Mucosa of descending colon (tissue), 3 donors: ENCODE measurements at regions not wholly inside any gene's neighbourhood (a gene's known extent, or its start where the extent isn't known, plus 50 kb on each side); places are given as distances from the start of the nearest gene placed in this dataset.
A peak's percentile ranks its signal among the peaks of the same experiment; 100 is the strongest.

Experiments
- ATAC-seq: fragments of 200-7000 bp; cut with Tn5 transposase; one replicate; pipeline ENCODE4 v1.9.1; 2020; ENCODE audit warnings: mild to moderate bottlenecking, moderate library complexity
- DNase-seq, 3 donors: peaks; one replicate each; pipeline ENCODE4 v3.0.0-alpha.2; 2020
- H3K36me3 ChIP-seq: fragments of 200-600 bp; one replicate; pipeline ENCODE4 v1.8.0; 2021; ENCODE audit warnings: low read depth, mild to moderate bottlenecking
- H3K4me1 ChIP-seq: fragments of 200-600 bp; one replicate; pipeline ENCODE4 v1.8.0; 2021; ENCODE audit warnings: low read depth, mild to moderate bottlenecking
- H3K4me3 ChIP-seq: fragments of 200-600 bp; one replicate; pipeline ENCODE4 v1.8.0; 2021; ENCODE audit warnings: mild to moderate bottlenecking
- H3K9me3 ChIP-seq: fragments of 200-600 bp; one replicate; pipeline ENCODE4 v1.8.0; 2021; ENCODE audit warnings: mild to moderate bottlenecking
- intact Hi-C, 2 donors: fragments of 100-400 bp; cut with DNase I in 1 of 2; cut with micrococcal nuclease in 1 of 2; formaldehyde crosslinking; loops; one replicate each; pipeline versions ENCODE4 v1.11.0 to v1.11.1; 2022; cut with DNase I, micrococcal nuclease
- TF ChIP-seq, protein P1 (sequence below): fragments of 200-600 bp; IDR thresholded peaks from one replicate; pipeline ENCODE4 v1.8.0; 2022; ENCODE audit warnings: antibody characterized with exemption, mild to moderate bottlenecking
- donor health status: DM: no; HTN: no; CAD: no; lungs with moderate emphysema.
- donor health status: DM: no; HTN: no; CAD: no.
- donor health status: DM: no; HTN: yes; CAD: no.

DNA sequence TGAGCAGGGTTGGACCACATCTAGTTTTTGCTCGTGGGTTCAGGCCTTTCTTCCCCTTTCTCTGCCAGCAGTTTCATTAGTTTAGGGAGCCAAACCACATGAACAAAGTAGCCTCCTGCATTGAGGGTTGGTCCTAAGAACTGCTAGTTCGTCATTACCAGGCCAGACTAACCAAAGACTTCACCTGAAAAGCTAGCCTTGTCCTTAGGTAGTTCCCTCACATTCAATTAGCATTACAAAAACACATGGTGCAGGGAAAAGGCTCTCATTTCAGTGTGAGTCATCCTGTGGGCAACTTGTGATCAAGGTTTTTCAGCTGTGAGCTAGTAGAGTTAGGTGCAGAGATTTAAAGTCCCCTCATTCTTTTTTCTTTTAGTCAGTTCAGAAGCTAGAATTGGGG, 279.3 kb upstream of the CTNNB1 start:
- no peak for DNase-seq
- TF ChIP-seq, protein P1, sequence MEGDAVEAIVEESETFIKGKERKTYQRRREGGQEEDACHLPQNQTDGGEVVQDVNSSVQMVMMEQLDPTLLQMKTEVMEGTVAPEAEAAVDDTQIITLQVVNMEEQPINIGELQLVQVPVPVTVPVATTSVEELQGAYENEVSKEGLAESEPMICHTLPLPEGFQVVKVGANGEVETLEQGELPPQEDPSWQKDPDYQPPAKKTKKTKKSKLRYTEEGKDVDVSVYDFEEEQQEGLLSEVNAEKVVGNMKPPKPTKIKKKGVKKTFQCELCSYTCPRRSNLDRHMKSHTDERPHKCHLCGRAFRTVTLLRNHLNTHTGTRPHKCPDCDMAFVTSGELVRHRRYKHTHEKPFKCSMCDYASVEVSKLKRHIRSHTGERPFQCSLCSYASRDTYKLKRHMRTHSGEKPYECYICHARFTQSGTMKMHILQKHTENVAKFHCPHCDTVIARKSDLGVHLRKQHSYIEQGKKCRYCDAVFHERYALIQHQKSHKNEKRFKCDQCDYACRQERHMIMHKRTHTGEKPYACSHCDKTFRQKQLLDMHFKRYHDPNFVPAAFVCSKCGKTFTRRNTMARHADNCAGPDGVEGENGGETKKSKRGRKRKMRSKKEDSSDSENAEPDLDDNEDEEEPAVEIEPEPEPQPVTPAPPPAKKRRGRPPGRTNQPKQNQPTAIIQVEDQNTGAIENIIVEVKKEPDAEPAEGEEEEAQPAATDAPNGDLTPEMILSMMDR = no peak
- H3K4me1 ChIP-seq = no peaks in the 10 kb centered on the region
- no peak for ATAC-seq
- H3K9me3 ChIP-seq = no peaks in the 10 kb centered on the region
- intact Hi-C loops = no loop called here
- no peaks in the 10 kb centered on the region for H3K36me3 ChIP-seq
- H3K4me3 ChIP-seq = no peak overlapping the region

GRCh38 chr3:40921251-40921650, 278.1 kb upstream of the CTNNB1 start:
- ATAC-seq (no peak), DNase-seq (no peak)
- H3K4me3 ChIP-seq = no peak overlapping the region
- intact Hi-C loops = no loop called here
- H3K36me3 ChIP-seq = no peaks in the 10 kb centered on the region
- TF ChIP-seq, protein P1 = no peak
- no peaks in the 10 kb centered on the region for H3K9me3 ChIP-seq
- H3K4me1 ChIP-seq = no peaks in the 10 kb centered on the region

DNA sequence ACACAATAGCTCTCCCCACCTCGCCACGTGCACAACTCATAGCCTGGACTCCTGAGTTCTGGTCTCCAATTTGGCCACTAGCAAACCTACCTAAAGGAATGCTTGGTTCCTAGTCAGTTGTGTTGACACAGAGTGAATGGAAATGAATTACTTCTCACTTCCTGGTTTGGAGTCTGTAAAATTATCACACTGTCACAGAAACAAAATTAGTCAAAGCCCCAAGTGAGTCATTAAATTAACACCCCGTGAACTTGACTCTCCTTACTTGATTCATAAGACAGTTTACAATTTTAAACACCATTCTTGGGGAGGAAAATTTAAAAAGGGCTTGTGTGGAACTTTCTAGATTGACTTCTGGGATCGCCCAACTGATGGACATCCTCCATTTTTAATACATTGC, 276.2 kb upstream of the CTNNB1 start:
- no peaks in the 10 kb centered on the region for H3K9me3 ChIP-seq
- no peak overlapping the region for H3K4me3 ChIP-seq
- intact Hi-C loops = no loop called here
- DNase-seq (no peak), ATAC-seq (peak; percentile 66)
- H3K36me3 ChIP-seq = no peaks in the 10 kb centered on the region
- TF ChIP-seq, protein P1 = no peak
- H3K4me1 ChIP-seq = no peaks in the 10 kb centered on the region

- no peaks in the 10 kb centered on the region for H3K9me3 ChIP-seq
- DNase-seq (no peak), ATAC-seq (peak; percentile 7)
- no peaks in the 10 kb centered on the region for H3K36me3 ChIP-seq
- intact Hi-C loops = no loop called here
- no peaks in the 10 kb centered on the region for H3K4me1 ChIP-seq
- no peak overlapping the region for H3K4me3 ChIP-seq
- TF ChIP-seq, protein P1 = no peak
These were observed 275.7 kb upstream of the CTNNB1 start for GRCh38 chr3:40923651-40924050.

- intact Hi-C loops = no loop called here
- no peak overlapping the region for H3K4me3 ChIP-seq
- DNase-seq (no peak), ATAC-seq (peak; percentile 67)
- H3K36me3 ChIP-seq = no peaks in the 10 kb centered on the region
- H3K9me3 ChIP-seq = no peaks in the 10 kb centered on the region
- TF ChIP-seq, protein P1 = no peak
- no peaks in the 10 kb centered on the region for H3K4me1 ChIP-seq
These were observed 274.7 kb upstream of the CTNNB1 start for GRCh38 chr3:40924559-40925141.

GRCh38 chr3:40925231-40925630, 274.1 kb upstream of the CTNNB1 start:
- DNase-seq (no peak), ATAC-seq (no peak)
- intact Hi-C loops = no loop called here
- Histone ChIP-seq H3K36me3 (no peaks in the 10 kb centered on the region), H3K4me3 (no peak overlapping the region), H3K9me3 (no peaks in the 10 kb centered on the region), H3K4me1 (no peaks in the 10 kb centered on the region)
- TF ChIP-seq, protein P1 = no peak
